ENCODE measurements at regions not wholly inside any gene's neighbourhood (a gene's known extent, or its start where the extent isn't known, plus 50 kb on each side); places are given as distances from the start of the nearest gene placed in this dataset.

- Histone ChIP-seq H3K27ac (ENCODE audit: low read depth, low read length) (no peak overlapping the region), H3K4me1 (ENCODE audit: control insufficient read depth, low read length) (no peaks in the 10 kb centered on the region), H3K79me2 (ENCODE audit: control insufficient read depth, low read length) (no peaks in the 10 kb centered on the region), H4K20me1 (ENCODE audit: control insufficient read depth, insufficient read depth, low read depth, low read length) (no peaks in the 10 kb centered on the region), H3F3A (ENCODE audit: control insufficient read depth, insufficient read depth) (no peaks in the 10 kb centered on the region), H3K36me3 (ENCODE audit: control insufficient read depth, low read length) (no peaks in the 10 kb centered on the region), H3K9me2 (replicated peaks; ENCODE audit: control insufficient read depth, low read length) (no peaks in the 10 kb centered on the region), H3K9me3 (ENCODE audit: control insufficient read depth, insufficient read depth, low read length) (no peaks in the 10 kb centered on the region), H3K27me3 (ENCODE audit: control insufficient read depth, low read length) (no peaks in the 10 kb centered on the region), H3K4me3 (ENCODE audit: low read length) (no peak overlapping the region), H3K4me2 (ENCODE audit: low read length) (no peak overlapping the region)
- no peak for TF ChIP-seq EZH2phosphoT487 (IDR thresholded peaks at IDR 0.05; ENCODE audit: borderline replicate concordance, low read length)
Measured at GRCh38 chr7:125871431-125871830, 941.8 kb upstream of the POT1 start.

DNA sequence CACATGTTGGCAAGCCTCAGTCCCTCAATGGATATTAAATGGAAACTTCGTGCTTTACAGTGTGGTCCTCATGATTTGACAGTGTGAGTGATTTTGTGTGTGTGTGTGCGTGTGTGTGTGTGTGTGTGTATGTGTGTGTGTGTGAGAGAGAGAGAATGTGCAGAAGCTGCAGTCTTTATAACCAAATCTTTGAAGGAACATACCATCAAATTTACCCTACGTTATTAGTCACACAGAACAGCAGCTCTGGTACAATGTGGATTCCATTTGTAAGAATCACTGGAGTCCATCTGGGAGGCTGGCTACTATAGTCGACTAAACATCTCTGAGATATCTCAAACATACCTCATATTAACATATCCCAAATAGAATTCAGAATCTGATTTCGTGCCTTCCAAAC, 928.0 kb upstream of the POT1 start:
- Histone ChIP-seq H3K27me3 (ENCODE audit: control insufficient read depth, low read length) (no peaks in the 10 kb centered on the region), H3K36me3 (ENCODE audit: control insufficient read depth, low read length) (no peaks in the 10 kb centered on the region), H3K9me2 (replicated peaks; ENCODE audit: control insufficient read depth, low read length) (no peaks in the 10 kb centered on the region), H3K27ac (ENCODE audit: low read depth, low read length) (no peak overlapping the region), H3K79me2 (ENCODE audit: control insufficient read depth, low read length) (no peaks in the 10 kb centered on the region), H3K9me3 (ENCODE audit: control insufficient read depth, insufficient read depth, low read length) (0 out of 2 replicates have a peak, but pooled peaks cover 3% of the 10 kb centered on the region), H3K4me2 (ENCODE audit: low read length) (no peak overlapping the region), H3K4me3 (ENCODE audit: low read length) (no peak overlapping the region), H4K20me1 (ENCODE audit: control insufficient read depth, insufficient read depth, low read depth, low read length) (no peaks in the 10 kb centered on the region), H3K4me1 (ENCODE audit: control insufficient read depth, low read length) (no peaks in the 10 kb centered on the region), H3F3A (ENCODE audit: control insufficient read depth, insufficient read depth) (no peaks in the 10 kb centered on the region)
- no peak for TF ChIP-seq CTCF (IDR thresholded peaks at IDR 0.05; ENCODE audit: low read depth, low read length, poor library complexity, severe bottlenecking)
- TF ChIP-seq EZH2phosphoT487 (IDR thresholded peaks at IDR 0.05; ENCODE audit: borderline replicate concordance, low read length): no peak

- Histone ChIP-seq H4K20me1 (ENCODE audit: control insufficient read depth, insufficient read depth, low read depth, low read length) (no peaks in the 10 kb centered on the region), H3K9me2 (replicated peaks; ENCODE audit: control insufficient read depth, low read length) (no peaks in the 10 kb centered on the region), H3K4me2 (ENCODE audit: low read length) (no peak overlapping the region), H3K27me3 (ENCODE audit: control insufficient read depth, low read length) (no peaks in the 10 kb centered on the region), H3K36me3 (ENCODE audit: control insufficient read depth, low read length) (no peaks in the 10 kb centered on the region), H3K27ac (ENCODE audit: low read depth, low read length) (no peak overlapping the region), H3K79me2 (ENCODE audit: control insufficient read depth, low read length) (no peaks in the 10 kb centered on the region), H3K4me1 (ENCODE audit: control insufficient read depth, low read length) (no peaks in the 10 kb centered on the region), H3K9me3 (ENCODE audit: control insufficient read depth, insufficient read depth, low read length) (0 out of 2 replicates have a peak, but pooled peaks cover 2% of the 10 kb centered on the region), H3K4me3 (ENCODE audit: low read length) (no peak overlapping the region), H3F3A (ENCODE audit: control insufficient read depth, insufficient read depth) (no peaks in the 10 kb centered on the region)
- TF ChIP-seq CTCF (IDR thresholded peaks at IDR 0.05; ENCODE audit: low read depth, low read length, poor library complexity, severe bottlenecking): no peak
- no peak for TF ChIP-seq EZH2phosphoT487 (IDR thresholded peaks at IDR 0.05; ENCODE audit: borderline replicate concordance, low read length)
Measured at GRCh38 chr7:125848157-125848556, 918.5 kb upstream of the POT1 start.

- Histone ChIP-seq H3K4me3 (ENCODE audit: low read length) (no peak overlapping the region), H3K27ac (ENCODE audit: low read depth, low read length) (no peak overlapping the region), H3K9me2 (replicated peaks; ENCODE audit: control insufficient read depth, low read length) (no peaks in the 10 kb centered on the region), H3K27me3 (ENCODE audit: control insufficient read depth, low read length) (no peaks in the 10 kb centered on the region), H3K4me1 (ENCODE audit: control insufficient read depth, low read length) (no peaks in the 10 kb centered on the region), H4K20me1 (ENCODE audit: control insufficient read depth, insufficient read depth, low read depth, low read length) (no peaks in the 10 kb centered on the region), H3F3A (ENCODE audit: control insufficient read depth, insufficient read depth) (no peaks in the 10 kb centered on the region), H3K36me3 (ENCODE audit: control insufficient read depth, low read length) (no peaks in the 10 kb centered on the region), H3K79me2 (ENCODE audit: control insufficient read depth, low read length) (no peaks in the 10 kb centered on the region), H3K9me3 (ENCODE audit: control insufficient read depth, insufficient read depth, low read length) (0 out of 2 replicates have a peak, but pooled peaks cover 2% of the 10 kb centered on the region), H3K4me2 (ENCODE audit: low read length) (no peak overlapping the region)
- no peak for TF ChIP-seq CTCF (IDR thresholded peaks at IDR 0.05; ENCODE audit: low read depth, low read length, poor library complexity, severe bottlenecking)
- TF ChIP-seq EZH2phosphoT487 (IDR thresholded peaks at IDR 0.05; ENCODE audit: borderline replicate concordance, low read length): no peak
Measured at GRCh38 chr7:125847692-125848091, 918.1 kb upstream of the POT1 start.

All from DOHH2 (cell line).